PC-3 (cell line): ENCODE measurements at regions not wholly inside any gene's neighbourhood (a gene's known extent, or its start where the extent isn't known, plus 50 kb on each side); places are given as distances from the start of the nearest gene placed in this dataset.

Experiments used
- EZH2 ChIP-seq: fragments of 300-600 bp; sonication (generic); IDR thresholded peaks from one replicate; pipeline ENCODE4 v1.6.1; 2017; ENCODE audit warnings: antibody characterized with exemption, mild to moderate bottlenecking, low read length; ENCODE audit not compliant: unreplicated experiment
- TF ChIP-seq, protein P1 (sequence below): fragments of 300-600 bp; sonication (generic); conservative IDR thresholded peaks from 2 replicates; pipeline ENCODE4 v1.5.1; 2017; ENCODE audit warnings: antibody characterized with exemption, low read depth, mild to moderate bottlenecking, low read length

- TF ChIP-seq, protein P1, sequence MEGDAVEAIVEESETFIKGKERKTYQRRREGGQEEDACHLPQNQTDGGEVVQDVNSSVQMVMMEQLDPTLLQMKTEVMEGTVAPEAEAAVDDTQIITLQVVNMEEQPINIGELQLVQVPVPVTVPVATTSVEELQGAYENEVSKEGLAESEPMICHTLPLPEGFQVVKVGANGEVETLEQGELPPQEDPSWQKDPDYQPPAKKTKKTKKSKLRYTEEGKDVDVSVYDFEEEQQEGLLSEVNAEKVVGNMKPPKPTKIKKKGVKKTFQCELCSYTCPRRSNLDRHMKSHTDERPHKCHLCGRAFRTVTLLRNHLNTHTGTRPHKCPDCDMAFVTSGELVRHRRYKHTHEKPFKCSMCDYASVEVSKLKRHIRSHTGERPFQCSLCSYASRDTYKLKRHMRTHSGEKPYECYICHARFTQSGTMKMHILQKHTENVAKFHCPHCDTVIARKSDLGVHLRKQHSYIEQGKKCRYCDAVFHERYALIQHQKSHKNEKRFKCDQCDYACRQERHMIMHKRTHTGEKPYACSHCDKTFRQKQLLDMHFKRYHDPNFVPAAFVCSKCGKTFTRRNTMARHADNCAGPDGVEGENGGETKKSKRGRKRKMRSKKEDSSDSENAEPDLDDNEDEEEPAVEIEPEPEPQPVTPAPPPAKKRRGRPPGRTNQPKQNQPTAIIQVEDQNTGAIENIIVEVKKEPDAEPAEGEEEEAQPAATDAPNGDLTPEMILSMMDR = no peak
- TF ChIP-seq EZH2 = no peak
Observed at GRCh38 chr2:234335661-234336228, 161.1 kb downstream of the ARL4C start.
